Retinal pigment epithelial cell (primary cell): ENCODE measurements at regions not wholly inside any gene's neighbourhood (a gene's known extent, or its start where the extent isn't known, plus 50 kb on each side); places are given as distances from the start of the nearest gene placed in this dataset.
A peak's percentile ranks its signal among the peaks of the same experiment; 100 is the strongest.

Experiments
- DNase-seq: peaks from one replicate; pipeline ENCODE4 v3.0.0-alpha.2; 2010; ENCODE audit warnings: low read depth
- H3K4me3 ChIP-seq: 2 replicates; pipeline ENCODE4 v1.5.1; 2011; ENCODE audit warnings: mild to moderate bottlenecking, low read length, control low read depth, moderate library complexity
- CTCF ChIP-seq: conservative IDR thresholded peaks from 2 replicates; pipeline ENCODE4 v1.5.1; 2011; ENCODE audit warnings: low read depth, low read length, control low read depth, inconsistent platforms

GRCh38 chr13:107473253-107473652, 742.1 kb downstream of the LIG4 start:
- H3K4me3 ChIP-seq, result no peak overlapping the region
- DNase-seq, result no peak
- no peak for TF ChIP-seq CTCF

GRCh38 chr13:107466326-107467099, 748.8 kb downstream of the LIG4 start:
- no peak for TF ChIP-seq CTCF
- no peak overlapping the region for H3K4me3 ChIP-seq
- DNase-seq, result no peak

- H3K4me3 ChIP-seq, result no peak overlapping the region
- DNase-seq, result no peak
- no peak for TF ChIP-seq CTCF
Measured at GRCh38 chr13:107462501-107462900, 752.8 kb downstream of the LIG4 start.

- DNase-seq, result no peak
- no peak overlapping the region for H3K4me3 ChIP-seq
- TF ChIP-seq CTCF, result no peak
Measured at GRCh38 chr13:107461751-107462150, 753.6 kb downstream of the LIG4 start.

- TF ChIP-seq CTCF, result no peak
- no peak overlapping the region for H3K4me3 ChIP-seq
- DNase-seq, result peak; percentile 90
Measured at GRCh38 chr13:107459430-107459829, 755.9 kb downstream of the LIG4 start.

- TF ChIP-seq CTCF, result no peak
- H3K4me3 ChIP-seq, result no peak overlapping the region
- DNase-seq, result no peak
Measured at GRCh38 chr13:107458269-107458668, 757.1 kb downstream of the LIG4 start.

- DNase-seq, result no peak
- no peak overlapping the region for H3K4me3 ChIP-seq
- TF ChIP-seq CTCF, result no peak
Measured at GRCh38 chr13:107457686-107458085, 757.6 kb downstream of the LIG4 start.
